ENCODE measurements at regions not wholly inside any gene's neighbourhood (a gene's known extent, or its start where the extent isn't known, plus 50 kb on each side); places are given as distances from the start of the nearest gene placed in this dataset.

DNA sequence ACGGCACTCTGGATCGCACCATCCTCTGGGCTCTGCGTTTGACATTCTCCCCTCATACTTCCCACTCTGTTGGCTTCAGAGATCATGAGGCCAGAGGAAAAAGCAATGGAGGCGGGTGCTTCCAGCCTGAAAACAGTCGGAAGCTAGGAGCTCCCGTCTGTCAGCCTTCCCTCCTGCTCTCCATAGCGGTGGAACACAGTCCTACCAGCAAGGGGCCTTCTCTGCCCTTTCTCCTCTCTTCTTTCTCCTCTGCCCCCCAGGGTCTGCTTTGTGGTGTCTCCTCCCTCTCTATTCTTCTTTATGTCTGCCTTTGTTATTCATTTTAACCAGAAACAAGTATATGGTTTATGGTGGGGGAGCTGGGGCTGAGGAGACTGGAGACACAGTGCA is 152.5 kb upstream of the NFIB start:
- DNase-seq = no peak

DNA sequence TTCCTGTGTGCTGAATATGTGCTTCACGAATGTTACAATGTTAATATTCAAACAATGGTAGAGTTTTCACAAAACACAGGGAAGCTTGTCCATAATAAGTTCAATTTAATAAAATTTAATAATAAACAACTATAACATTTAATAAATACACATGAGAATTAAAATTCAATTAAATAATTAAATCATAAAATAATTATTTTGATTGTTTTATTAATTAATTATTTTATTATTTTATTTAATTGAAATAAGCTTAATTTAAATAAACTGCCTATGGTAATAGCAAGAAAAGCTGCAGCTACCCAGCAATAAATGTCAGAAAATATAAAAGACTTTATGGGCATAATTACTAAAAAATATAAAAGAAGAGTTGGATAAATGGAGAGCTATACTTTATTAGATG is 149.0 kb upstream of the NFIB start:
- no peak for DNase-seq

DNA sequence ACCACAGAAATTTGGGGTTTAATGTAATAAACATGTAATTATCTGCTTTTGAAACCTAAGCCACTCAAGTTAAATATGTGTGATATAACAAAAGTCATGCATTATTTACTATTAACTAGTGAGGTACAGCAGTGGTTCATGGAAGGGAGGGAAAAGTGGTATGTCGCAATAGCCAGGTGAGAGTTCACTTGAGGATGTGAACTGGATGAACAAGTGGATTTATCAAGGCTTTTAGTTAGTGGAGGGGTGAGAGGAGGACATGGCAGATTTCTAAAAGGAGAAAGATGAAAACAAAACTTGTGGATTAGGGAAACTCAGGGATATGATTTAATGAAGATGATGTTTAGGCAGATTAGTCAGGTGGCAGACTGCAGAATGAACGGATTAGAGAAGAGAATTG is 141.3 kb upstream of the NFIB start:
- DNase-seq = no peak

DNA sequence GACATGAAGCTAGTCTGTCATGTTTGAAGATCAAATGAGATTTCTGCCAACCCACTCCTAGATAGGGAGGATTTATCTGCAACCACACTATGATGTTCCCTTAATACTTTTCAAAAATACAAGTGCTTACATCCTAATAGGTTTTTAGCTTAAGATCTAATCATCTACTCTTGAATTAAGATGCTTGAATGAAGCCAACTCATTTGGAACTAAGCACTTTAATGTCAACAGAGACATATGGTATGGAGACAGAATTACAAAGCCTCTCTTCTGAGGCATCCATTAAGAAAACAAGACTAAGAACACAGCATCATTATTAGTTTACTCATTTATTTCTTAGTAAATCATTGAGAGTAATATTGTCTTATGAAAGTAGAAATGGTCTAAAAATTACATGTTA is 139.3 kb upstream of the NFIB start:
- no peak for DNase-seq

DNA sequence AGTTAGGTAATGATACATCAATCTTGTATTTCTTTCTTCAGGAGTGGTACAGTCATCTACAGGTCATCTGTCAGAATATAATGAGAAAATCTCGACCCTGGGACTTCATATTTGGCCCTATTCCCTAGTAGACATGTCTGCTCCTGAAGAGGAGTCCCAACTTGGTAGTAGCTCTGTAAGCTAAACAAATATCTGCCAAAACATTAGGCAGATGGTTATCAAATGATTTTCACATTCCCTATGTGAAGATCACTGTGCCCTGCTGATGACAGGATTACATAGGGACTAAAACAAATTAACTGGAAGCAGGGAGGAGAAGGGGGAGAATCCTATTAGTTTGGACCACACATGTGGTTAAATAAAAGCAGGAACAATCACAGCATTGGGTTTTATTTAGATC is 138.6 kb upstream of the NFIB start:
- no peak for DNase-seq

DNA sequence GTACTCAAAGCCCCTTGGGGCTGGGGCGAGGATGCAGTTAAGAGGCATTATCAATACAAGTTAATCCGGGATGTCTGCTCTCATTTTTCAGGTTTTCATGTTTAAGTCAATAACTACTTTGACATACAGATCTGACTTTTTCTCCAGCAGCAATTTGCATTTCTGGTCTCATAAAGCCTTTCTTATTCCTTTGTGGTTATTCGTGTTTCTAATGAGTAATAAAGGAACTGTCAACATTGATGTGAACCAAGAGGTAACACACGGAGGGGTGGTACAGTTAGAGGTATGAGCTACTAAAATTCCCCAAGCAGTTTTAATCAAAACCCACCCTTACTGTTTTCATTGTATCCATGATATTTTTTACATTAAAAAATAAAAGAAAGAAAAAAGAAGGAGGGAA is 138.0 kb upstream of the NFIB start:
- DNase-seq = no peak

DNA sequence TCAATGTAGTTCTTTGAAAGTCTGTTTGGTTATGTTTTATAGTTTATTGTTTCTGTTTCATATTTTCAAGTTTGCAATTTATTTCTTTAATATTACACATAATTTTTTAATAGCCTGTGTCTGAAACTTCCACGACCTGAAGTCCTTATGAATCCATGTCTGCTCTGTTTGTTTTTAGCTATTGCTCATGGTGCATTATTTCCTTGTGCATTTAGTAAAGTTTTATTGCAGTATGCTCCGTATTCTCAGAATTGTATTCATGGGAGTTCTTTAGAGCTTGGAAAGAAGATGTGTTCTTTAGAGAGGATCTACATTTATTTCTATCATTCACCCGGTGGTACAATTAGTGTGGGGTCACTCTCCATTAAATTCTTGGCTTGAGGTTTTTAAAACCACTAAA is 133.2 kb upstream of the NFIB start:
- DNase-seq = no peak

DNA sequence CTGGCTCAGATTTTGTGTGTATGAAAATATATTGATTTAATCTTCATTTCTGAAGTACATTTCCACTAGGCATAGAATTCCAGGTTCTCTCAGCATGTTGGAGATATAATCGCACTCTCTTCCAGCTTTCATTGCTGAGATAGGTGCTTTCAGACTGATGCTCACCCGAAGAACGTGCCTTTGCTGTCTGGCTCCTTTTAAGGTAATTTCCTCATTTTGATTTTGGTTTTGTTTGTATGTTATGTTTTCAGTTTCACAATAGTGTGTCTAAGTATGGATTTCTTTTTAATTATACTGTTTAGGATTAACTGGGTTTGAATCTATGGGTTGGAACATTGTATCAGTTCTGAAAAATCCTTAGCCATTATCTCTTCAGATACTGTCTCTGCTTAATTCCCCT is 132.0 kb upstream of the NFIB start:
- no peak for DNase-seq

DNA sequence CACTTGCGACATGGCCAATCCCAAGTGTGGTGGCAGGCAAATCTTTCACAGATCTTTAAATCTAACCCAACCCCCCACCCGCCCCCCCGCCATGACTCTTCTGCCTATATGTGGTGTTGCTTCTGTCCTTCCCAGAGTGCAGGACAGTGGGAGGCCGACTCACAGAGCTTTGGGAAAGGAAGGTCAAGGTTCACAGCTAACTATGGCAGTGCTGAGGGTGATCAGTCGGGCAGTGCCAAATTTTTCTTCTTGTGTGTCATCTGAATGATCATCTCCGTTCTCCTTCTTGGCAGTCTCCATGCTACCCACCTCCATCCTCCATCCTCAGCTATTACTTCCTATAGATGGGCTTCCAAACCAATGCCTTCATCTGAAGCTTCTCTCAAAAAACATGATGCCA is 129.0 kb upstream of the NFIB start:
- DNase-seq = no peak

DNA sequence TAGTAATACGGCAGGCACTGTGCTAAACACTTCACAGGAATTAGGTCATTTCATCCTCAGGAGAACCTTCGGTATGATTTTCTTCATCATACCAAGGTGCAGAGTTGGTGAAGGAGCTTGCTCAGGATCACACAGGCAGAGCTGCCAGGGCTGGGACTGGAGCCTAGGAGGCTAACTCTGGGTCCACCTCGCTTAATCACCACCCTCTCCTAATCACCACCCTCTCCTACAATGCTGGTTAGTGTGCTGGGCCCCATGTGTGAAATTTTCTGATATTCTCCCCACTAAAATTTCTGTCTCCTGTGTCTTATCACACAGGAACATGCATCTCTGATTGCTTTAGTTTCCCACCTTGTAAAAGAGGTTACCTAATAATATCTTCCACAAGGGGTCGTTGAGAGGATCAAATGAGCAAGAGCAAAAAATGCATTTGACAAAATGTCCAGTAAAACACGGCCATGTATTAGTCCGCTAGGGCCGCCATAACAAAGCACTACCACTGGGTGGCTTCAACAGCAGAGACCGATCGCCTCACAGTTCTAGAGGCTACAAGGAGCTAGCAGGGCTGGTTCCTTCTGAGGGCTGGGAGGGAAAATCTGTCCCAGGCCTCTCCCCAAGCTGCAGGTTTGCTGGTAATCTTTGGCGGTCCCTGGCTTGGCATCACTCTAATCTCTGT is 128.2 kb upstream of the NFIB start:
- no peak for DNase-seq

DNA sequence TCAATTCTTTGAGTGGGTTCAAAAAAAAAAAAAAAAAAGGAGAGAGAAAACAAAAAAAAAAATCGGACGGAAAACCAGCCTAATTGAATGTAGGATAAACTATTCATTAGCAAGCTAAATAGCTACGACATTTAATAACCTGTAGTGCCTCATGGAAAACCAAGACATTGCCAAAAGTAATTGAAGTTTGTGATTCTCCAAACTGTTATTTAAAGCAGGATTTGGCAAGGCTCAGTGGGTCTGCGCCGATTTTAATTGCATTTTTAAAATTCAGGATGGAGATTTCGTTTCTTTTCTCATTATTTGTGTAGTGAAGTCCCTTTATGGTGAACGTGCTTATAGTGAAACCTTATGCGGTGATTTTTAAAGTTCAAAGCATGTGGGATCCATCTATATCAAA is 127.2 kb upstream of the NFIB start:
- DNase-seq = no peak

DNA sequence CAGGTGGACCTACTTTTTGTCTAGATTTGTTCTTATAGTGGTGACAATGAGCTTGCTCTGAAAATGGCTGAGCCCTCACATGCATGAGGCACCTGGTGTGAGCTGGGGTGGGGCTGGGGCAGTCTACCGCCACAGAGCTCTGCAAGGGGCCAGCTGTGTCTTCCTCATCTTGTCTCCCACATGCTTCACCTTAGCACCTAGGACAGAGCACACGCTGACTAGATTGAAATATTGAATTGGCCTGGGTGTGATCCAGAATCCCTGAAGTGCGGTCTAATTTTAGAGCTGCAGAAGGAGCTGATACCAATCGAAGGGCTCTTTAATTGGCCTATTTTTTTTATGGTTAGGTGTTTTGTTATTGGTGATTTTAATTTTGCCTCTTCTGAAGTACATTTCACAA is 126.1 kb upstream of the NFIB start:
- DNase-seq = no peak

DNA sequence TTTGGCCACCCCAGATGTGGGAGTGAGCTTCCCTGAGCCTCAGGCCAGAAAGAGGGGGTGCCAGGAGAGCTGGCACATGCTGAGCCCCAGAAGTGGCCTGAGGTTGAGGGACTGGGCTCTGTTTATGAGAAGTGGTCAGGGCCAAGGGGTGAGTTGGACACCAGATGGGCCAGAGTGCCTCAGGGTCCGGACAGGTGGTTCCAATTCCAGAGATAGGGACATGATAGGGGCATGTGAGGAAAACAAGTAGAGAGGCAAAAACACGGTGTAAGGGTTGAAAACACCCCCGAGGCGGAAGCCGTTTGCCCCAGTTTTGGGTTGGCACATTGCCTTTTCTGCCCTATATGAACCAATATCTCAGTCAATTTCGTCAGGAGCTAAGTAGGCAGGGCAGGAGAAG is 125.6 kb upstream of the NFIB start:
- no peak for DNase-seq

DNA sequence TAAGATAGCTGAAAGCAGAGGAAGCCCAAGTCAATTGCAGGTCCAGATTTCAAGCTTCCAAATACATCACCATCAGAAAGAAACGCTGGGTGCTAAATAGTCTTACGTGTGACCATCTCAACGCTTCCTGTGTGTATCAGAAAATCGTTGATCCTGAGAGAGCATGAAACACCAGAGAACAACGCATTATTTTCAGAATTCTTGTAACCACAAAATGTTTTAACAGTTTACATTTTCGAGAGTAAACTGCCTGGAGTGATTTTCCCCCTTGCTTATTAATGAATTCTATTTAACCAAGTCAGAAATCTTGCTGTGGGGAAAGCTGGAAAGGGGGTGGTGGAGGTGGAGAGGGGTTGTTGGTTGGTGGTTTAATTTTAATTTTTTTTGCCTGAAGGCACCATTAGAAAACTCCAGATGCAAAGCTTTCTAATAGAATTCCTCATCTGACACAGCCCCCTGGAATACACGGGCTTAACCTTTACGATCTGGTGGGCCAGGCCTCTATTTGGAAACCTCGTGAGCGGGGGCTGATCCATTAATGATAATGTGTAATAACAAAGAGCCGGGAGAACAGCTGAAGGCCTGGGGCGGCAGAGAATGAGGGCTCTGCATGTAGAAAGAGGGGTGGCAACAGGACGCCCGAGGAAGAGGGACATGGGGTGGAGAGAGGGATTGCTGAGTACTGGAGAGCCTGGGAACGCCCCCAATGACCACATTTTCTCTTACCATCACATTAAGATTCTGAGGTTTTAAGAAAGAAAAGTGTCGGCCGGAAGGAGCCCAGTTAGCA is 124.5 kb upstream of the NFIB start:
- DNase-seq = no peak

DNA sequence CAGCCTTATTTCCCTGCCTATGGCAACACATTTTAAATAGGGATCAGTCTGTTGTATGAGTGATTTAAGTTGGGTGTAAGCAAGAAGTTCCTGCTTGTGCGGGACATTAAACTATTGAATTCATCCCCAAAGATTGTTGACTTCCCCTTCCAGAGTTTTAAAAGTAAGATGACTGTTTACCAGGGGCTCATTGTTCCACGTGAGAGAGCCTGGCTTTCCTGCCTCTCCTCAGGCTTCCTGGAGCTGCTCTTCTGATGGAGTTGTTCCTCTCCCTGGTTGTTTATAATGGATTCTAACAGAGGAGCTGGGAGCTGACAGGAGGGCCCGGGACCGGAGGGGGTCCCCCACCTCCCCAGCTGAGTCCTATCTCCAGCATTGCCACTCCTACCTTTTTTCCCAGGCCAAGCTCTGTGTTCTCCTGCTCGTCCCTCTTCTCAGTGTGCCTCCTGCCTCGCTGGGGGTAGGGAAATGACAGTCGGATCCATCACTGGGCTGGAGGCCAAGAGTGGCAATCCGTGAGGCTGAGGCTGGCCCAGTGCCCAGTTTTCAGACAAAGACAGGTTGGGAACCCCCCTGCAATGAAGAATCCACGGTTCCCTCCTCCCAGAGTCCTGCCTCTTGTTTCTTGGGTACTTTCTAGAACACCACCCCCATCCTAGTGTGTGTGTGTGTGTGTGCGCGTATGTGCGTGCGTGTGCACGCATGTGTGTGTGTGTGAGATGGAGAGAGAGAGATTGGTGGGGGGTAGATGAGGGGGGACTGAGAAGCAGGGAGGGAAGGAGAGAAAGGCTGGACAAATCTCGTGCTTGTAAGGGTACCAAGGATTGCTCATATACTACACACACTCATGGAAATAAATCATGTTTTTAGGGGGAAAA is 123.7 kb upstream of the NFIB start:
- DNase-seq = no peak

DNA sequence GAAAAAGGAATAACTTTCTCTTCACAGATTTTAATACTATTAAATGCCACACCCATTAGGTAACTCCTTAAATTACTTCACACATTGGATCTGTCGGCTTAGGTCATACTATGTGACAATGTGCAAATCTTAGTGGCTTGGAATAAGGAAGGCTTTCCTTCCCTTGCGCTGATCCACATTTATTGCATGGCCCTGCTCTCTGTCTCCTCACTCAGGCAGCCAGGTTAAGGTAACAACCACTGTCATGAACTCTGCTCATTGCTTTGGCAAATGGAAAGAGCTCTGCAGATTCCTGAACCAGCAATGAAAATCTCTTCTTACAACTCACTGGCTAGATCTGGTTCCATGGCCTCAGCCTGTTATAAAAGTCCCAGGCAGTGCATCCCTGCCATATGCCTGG is 121.9 kb upstream of the NFIB start:
- no peak for DNase-seq

DNA sequence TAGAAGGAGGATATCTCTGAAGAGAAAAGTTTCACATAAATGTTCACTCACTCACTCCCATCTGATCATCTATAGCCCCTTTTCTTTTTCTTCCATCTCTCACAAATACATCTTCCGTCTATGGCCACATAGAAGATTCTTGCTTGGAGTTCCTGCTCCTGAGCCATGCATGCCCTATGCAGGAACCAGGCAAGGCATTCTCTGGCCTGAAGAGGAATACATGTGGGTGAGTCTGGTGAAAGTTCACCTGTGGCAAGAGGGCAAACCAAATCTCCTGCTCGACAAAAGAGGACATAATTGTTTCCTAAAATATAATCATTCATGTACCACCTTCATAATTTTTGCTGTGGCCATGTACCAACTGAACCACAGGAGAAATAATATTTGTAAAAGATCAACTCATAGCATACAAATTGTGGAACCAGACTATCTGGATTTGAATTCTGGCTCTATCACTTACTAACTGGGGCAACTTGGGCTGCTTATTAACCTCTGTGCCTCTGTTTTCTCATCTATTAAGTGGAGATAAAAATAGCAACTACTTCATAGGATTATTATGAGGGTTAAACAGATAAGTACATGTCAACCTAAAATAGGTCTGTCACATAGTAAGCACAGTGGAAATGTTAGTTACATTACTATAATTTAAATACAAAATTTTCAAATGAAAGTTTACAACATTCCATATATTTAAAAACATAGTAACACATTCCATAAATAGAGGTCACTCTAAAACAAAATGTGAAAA is 121.2 kb upstream of the NFIB start:
- DNase-seq = no peak

DNA sequence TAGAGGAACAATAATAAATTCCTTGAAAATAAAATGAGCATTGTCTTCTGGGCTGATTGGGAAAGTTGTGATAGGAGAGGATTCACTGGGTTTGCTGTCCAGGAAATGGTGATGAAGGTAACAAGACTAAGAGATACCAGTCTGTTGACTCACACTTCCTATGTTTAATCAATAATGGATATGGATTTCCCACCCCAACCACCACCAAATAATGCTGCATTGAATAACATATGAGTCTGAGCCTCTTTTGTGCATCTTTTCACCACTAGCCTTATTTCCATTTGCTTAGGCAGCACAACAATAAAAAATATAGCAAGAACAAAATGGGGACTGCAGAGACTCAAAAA is 120.2 kb upstream of the NFIB start:
- DNase-seq = no peak

DNA sequence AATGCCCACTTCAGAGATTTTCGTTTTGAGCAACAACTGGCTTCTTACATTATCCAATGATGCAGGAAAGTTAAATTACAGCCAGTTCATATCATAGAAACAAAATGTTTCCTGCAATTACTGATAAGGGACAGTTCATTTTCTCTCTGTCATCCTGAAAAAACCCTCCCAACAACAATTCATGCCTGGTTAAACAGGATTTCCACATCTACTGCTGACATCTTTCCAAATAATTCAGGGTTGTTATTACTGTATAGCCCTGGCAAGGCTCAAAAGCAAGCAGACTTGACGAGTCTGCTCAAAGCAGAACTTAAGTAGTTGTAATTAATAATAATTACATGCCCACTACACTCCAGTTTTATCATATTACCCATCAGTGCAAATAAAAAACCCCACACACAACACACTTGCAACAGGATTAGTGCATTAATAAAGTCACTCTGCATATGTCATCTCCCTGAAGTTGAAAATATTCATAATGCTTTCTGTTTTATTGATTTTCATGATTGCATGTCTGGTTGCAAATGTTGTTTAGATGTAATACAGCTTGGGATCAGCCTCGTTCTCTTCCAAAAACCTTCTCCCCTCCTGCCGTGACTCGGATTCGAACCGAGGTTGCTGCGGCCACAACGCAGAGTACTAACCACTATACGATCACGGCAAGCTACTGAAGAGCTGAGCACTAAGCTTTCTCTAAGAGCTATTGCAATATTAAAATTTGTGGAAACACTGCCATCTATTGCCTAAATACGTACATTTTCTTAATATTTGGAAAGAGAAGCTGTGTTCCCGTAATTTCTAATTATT is 119.6 kb upstream of the NFIB start:
- DNase-seq = no peak

DNA sequence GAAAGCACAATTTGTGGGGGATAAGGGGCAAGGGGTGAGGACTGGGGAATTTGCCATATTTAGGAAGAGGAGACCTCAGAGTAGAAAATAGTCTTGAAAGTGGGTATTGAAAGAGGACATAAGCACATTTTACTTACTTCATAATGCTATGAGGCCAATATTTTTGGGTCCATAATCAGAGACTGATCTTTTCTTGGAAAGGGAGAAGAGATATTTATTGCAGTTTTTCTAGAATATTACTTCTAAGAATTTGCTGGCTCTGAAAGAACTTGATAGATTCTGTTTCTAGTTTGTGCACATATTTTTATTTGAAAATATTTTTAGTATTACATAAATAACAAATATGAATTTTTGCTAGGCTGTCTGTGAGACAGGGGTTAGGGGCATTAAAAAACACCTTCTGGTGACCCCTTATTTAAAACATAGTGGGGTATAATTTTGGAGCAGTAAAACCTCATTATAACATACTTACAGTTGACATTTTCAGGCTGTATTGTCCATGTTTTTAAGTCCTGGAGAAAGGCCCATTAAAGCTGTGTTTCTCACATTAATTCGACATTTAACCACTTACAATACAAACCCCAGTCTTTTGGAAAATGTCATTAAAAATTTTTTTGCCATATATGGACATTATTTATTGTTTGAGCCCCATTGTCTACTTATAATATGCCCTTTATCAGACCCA is 118.9 kb upstream of the NFIB start:
- no peak for DNase-seq

DNA sequence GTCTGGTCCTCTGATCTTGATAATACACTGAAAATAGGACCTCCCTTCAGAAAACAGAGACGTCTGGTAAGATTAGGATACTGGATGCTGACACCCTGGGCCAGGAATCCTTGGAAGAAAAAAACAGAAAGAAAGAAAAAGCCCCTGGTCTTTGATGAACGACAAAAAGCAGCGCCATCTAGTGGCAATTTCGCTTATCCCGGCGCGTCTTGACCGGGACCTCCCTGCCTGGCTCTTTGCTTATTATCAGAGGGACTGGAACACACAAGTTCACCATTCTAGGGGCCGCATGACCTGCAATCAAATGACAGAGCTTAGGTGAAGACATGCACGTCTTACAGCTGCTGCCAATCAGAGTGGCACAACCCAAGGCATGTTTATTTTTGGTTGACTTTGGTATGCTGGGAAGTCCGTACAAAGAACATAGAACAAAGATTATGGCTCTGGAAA is 114.9 kb upstream of the NFIB start:
- DNase-seq = peak; percentile 73

DNA sequence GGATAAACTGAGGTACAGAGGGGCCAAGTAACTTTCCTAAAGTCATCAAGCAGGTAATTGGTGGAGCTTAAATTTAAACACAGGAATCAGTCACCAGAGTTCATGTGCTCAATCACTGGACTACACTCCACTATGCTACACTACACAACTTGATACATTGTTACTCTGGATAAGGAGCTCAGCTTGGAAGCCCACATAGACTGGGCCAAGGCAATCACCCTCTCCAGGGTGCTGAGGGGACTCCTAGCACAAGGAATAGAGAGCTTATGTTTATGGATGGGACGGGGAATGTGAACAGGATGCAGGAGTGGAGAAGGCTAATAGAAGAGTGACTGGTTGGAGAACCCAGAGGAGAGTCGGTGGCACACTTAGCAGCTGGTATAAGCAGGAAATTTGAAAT is 113.5 kb upstream of the NFIB start:
- DNase-seq = no peak

All from activated effector memory CD4-positive, alpha-beta T cell treated with anti-CD3 and anti-CD28 coated beads, Interleukin-2, amount 50 U/mL, for 16 hours (primary cell).